Karpas-422 (cell line): ENCODE measurements at regions not wholly inside any gene's neighbourhood (a gene's known extent, or its start where the extent isn't known, plus 50 kb on each side); places are given as distances from the start of the nearest gene placed in this dataset.

ENCODE experiments used
- DNase-seq: peaks from one replicate; pipeline ENCODE4 v3.0.0-alpha.2; 2015
- H2AFZ ChIP-seq: fragments of 200-600 bp; sonication (generic); 2 replicates; pipeline ENCODE4 v1.6.1; 2014; ENCODE audit warnings: antibody characterized with exemption, low read length, mixed read lengths
- H3K27ac ChIP-seq: fragments of 200-600 bp; sonication (generic); 2 replicates; pipeline ENCODE4 v1.5.1; 2014; ENCODE audit warnings: mild to moderate bottlenecking, low read length, moderate library complexity
- H3K27me3 ChIP-seq: fragments of 200-600 bp; sonication (generic); 2 replicates; pipeline ENCODE4 v1.6.1; 2014; ENCODE audit warnings: low read length, mixed read lengths
- H3K36me3 ChIP-seq: fragments of 200-600 bp; sonication (generic); 2 replicates; pipeline ENCODE4 v1.6.1; 2014; ENCODE audit warnings: low read length, mixed read lengths; ENCODE audit not compliant: insufficient read depth
- H3K4me1 ChIP-seq: fragments of 200-600 bp; sonication (generic); 2 replicates; pipeline ENCODE4 v1.6.1; 2014; ENCODE audit warnings: mild to moderate bottlenecking, low read length, mixed read lengths
- H3K4me2 ChIP-seq: fragments of 200-600 bp; sonication (generic); 2 replicates; pipeline ENCODE4 v1.6.1; 2014; ENCODE audit warnings: low read length, low read depth, mild to moderate bottlenecking; ENCODE audit not compliant: poor library complexity, severe bottlenecking
- H3K4me3 ChIP-seq: fragments of 200-600 bp; sonication (generic); 2 replicates; pipeline ENCODE4 v1.5.1; 2014; ENCODE audit warnings: mild to moderate bottlenecking, antibody characterized with exemption, low read length, mixed read lengths
- H3K79me2 ChIP-seq: fragments of 200-600 bp; sonication (generic); 2 replicates; pipeline ENCODE4 v1.6.1; 2014; ENCODE audit warnings: mild to moderate bottlenecking, low read length, mixed read lengths
- H3K9ac ChIP-seq: fragments of 200-600 bp; sonication (generic); 2 replicates; pipeline ENCODE4 v1.6.0; 2014; ENCODE audit warnings: low read length
- H3K9me2 ChIP-seq: fragments of 200-600 bp; sonication (generic), shearing (Covaris generic); replicated peaks from 2 replicates; pipeline ENCODE4 v1.6.0; 2014; ENCODE audit warnings: mild to moderate bottlenecking, low read length, moderate library complexity; ENCODE audit not compliant: insufficient read depth
- H3K9me3 ChIP-seq: fragments of 300-700, 200-600 bp; sonication (generic); 2 replicates; pipeline ENCODE4 v1.6.1; 2014; ENCODE audit warnings: low read length, mixed read lengths
- H4K20me1 ChIP-seq: fragments of 200-600 bp; sonication (generic); 2 replicates; pipeline ENCODE4 v1.6.1; 2014; ENCODE audit warnings: mild to moderate bottlenecking, antibody characterized with exemption, low read length, low read depth; ENCODE audit not compliant: insufficient read depth

DNA sequence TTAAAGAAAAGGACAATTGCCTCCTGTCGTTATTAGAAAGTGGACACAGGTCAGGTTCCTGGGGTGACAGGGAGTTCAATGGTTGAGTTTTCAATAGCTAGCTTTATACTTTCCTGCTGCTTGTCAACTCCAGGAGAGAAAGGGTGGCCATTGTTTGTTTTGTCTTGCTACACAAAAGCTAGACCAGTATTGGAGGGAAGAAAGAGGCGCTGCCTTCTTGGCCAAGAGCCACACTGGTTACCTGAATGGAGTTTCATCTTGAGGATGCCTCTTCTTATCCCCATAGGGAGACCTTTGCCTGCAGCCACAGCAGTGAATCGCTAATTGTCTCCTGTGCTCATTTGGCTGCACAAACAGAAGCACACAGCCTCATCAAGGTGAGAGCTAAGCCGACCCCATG lies 279.4 kb upstream of the GRIA1 start:
- Histone ChIP-seq H3K79me2 (no peaks in the 10 kb centered on the region), H3K4me2 (no peak overlapping the region), H3K4me1 (no peaks in the 10 kb centered on the region), H3K9me3 (no peaks in the 10 kb centered on the region), H3K9me2 (no peaks in the 10 kb centered on the region; the same call in 1 of the 2 replicates), H4K20me1 (no peaks in the 10 kb centered on the region), H3K36me3 (no peaks in the 10 kb centered on the region), H3K27ac (no peak overlapping the region), H3K9ac (no peak overlapping the region), H3K27me3 (no peaks in the 10 kb centered on the region), H3K4me3 (no peak overlapping the region), H2AFZ (no peak overlapping the region)
- no peak for DNase-seq

DNA sequence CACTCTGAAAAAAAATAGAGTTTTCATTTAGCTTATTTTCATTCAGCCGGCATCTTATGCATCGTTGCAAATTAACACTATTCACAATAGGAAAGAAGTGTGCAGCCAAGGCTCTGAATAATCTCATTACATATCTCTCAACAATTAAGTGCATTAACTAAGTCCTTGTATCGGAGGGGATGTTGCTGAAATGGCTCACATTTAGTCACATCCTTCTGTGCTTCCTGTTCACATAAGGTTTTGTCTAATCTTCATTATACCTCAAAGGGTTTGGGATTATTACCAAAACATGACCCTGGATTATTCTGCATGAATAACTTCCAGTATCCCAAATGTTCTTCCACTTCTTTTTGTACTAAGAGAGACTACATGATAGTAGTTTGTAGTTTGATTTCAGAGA lies 278.0 kb upstream of the GRIA1 start:
- no peak overlapping the region for H3K27ac ChIP-seq

DNA sequence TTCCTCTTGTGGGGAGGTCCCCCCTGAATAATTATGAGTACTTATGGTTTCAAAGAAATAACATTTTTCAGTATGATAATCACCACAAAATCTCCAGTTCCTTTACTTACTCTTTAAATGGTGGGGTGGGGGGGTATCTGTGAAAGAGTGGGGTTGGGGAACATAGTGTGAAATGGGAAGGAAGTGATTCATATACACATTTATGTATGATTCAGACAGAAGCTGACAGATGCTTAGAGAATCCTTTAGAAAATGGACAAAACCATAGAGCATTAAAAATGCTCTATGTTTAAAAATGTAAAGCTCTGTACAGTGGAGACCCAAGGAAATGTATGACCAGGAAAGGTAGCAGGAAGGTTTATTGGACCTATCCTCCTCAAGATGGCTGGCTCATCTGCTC lies 267.5 kb upstream of the GRIA1 start:
- Histone ChIP-seq H3K9me3 (no peaks in the 10 kb centered on the region), H3K27me3 (no peaks in the 10 kb centered on the region), H3K36me3 (no peaks in the 10 kb centered on the region), H3K4me1 (no peaks in the 10 kb centered on the region), H3K79me2 (no peaks in the 10 kb centered on the region), H2AFZ (no peak overlapping the region), H3K4me2 (no peak overlapping the region), H3K4me3 (no peak overlapping the region), H3K27ac (no peak overlapping the region), H3K9ac (no peak overlapping the region), H4K20me1 (no peaks in the 10 kb centered on the region), H3K9me2 (no peaks in the 10 kb centered on the region)
- DNase-seq: no peak

More for the DNA sequence above, 278.0 kb upstream of the GRIA1 start:
- Histone ChIP-seq H3K36me3 (no peaks in the 10 kb centered on the region), H3K79me2 (no peaks in the 10 kb centered on the region), H3K9ac (no peak overlapping the region), H3K4me2 (no peak overlapping the region), H2AFZ (no peak overlapping the region), H3K4me1 (no peaks in the 10 kb centered on the region), H3K27me3 (no peaks in the 10 kb centered on the region), H3K9me3 (no peaks in the 10 kb centered on the region), H4K20me1 (no peaks in the 10 kb centered on the region), H3K4me3 (no peak overlapping the region), H3K9me2 (no peaks in the 10 kb centered on the region; the same call in 1 of the 2 replicates)
- no peak for DNase-seq

DNA sequence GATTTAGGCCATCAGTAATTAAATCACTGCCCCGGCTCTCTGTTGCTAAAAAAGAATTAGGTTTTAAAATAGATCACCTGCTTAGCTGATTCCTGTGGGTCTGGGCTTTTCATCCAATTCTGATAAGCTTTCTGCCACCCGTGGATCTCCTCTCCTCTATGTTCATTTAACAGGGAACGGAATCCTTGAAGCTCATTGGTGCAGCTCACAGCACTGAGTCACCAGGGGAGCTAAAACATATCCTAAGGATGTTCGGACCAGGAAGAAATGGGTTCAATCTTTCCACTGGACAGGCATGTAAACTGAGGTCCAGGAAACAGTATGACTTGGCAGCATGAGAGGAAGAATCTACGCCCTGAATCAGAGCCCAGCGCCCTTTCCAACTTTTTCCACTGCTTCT lies 267.1 kb upstream of the GRIA1 start:
- Histone ChIP-seq H3K9me3 (no peaks in the 10 kb centered on the region), H3K27me3 (no peaks in the 10 kb centered on the region), H2AFZ (no peak overlapping the region), H3K9me2 (no peaks in the 10 kb centered on the region), H3K9ac (no peak overlapping the region), H4K20me1 (no peaks in the 10 kb centered on the region), H3K4me2 (no peak overlapping the region), H3K4me1 (no peaks in the 10 kb centered on the region), H3K4me3 (no peak overlapping the region), H3K36me3 (no peaks in the 10 kb centered on the region), H3K27ac (no peak overlapping the region), H3K79me2 (no peaks in the 10 kb centered on the region)
- DNase-seq: no peak

DNA sequence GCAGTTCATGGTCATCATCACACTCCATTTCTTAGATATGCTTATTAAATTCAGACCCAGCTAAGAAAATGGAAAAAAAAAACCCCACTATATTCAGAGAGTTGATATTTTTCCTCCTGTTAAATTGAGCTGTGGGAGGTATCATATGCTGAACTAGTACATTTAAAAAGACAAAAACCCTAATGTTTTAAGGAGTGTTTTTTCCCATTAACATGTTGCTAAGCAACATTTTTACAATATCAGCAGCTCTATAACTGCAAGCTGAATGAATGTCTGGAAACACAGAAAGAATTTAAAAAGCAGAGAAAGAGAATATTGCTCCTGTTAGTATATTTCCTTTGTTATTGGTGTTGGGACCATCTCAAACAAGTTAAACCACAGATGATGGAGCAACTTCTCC lies 265.8 kb upstream of the GRIA1 start:
- H3K4me3 ChIP-seq: no peak overlapping the region
- no peak overlapping the region for H3K27ac ChIP-seq
- H3K79me2 ChIP-seq: no peaks in the 10 kb centered on the region
- no peak overlapping the region for H3K4me2 ChIP-seq
- H3K27me3 ChIP-seq: no peaks in the 10 kb centered on the region
- H3K4me1 ChIP-seq: no peaks in the 10 kb centered on the region
- H2AFZ ChIP-seq: no peak overlapping the region
- no peaks in the 10 kb centered on the region for H4K20me1 ChIP-seq
- no peaks in the 10 kb centered on the region for H3K36me3 ChIP-seq
- no peaks in the 10 kb centered on the region for H3K9me2 ChIP-seq
- DNase-seq: no peak
- H3K9ac ChIP-seq: no peak overlapping the region
- H3K9me3 ChIP-seq: no peaks in the 10 kb centered on the region

DNA sequence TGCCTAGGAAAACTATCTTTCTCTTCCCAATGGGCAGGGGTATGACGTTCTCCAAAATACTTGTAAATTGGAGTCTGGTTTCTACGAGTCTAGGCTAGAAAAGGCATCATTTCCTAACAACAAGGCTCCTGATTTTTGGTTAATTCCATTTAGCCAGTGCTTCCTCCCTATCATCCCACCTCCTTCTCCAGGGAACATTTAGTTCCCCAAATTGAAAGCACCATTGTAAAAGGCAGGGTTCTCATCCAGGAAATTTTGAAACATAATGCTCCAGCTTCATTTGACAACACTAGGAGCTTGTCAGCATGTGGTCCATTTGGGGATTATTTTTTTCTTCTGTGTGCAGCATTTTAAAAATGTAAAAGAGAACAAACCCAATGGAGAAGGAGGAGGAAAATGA lies 256.5 kb upstream of the GRIA1 start:
- H3K9me2 ChIP-seq: no peaks in the 10 kb centered on the region
- no peaks in the 10 kb centered on the region for H3K79me2 ChIP-seq
- H3K4me2 ChIP-seq: no peak overlapping the region
- H3K27ac ChIP-seq: no peak overlapping the region
- no peaks in the 10 kb centered on the region for H3K36me3 ChIP-seq
- H3K9ac ChIP-seq: no peak overlapping the region
- H3K4me3 ChIP-seq: no peak overlapping the region
- no peak overlapping the region for H2AFZ ChIP-seq
- DNase-seq: no peak
- H3K4me1 ChIP-seq: no peaks in the 10 kb centered on the region
- no peaks in the 10 kb centered on the region for H4K20me1 ChIP-seq
- H3K9me3 ChIP-seq: no peaks in the 10 kb centered on the region
- H3K27me3 ChIP-seq: no peaks in the 10 kb centered on the region

DNA sequence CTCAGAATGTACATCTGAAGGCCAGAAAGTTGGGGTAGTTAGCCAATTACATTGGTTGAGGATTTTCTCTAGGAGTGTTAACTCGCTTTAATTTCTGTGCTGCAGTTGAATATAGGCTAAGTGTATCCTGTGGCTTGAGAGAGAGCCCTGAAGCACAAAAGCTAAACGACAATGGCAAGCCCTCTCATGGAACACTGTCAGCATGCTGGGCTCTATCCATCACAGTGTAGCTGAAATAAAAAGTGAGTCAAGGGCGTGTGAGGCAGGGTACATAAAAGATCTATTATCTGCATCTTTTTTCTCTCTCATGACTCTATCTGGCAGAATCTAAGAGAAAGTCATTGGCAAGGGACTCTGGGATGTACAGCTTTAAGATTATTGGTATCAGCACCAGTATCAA lies 254.2 kb upstream of the GRIA1 start:
- DNase-seq: no peak
- Histone ChIP-seq H2AFZ (no peak overlapping the region), H3K4me3 (no peak overlapping the region), H4K20me1 (no peaks in the 10 kb centered on the region), H3K9ac (no peak overlapping the region), H3K4me2 (no peak overlapping the region), H3K27ac (no peak overlapping the region), H3K36me3 (no peaks in the 10 kb centered on the region), H3K9me2 (no peaks in the 10 kb centered on the region; the same call in 1 of the 2 replicates), H3K27me3 (no peaks in the 10 kb centered on the region), H3K9me3 (no peaks in the 10 kb centered on the region), H3K79me2 (no peaks in the 10 kb centered on the region), H3K4me1 (no peaks in the 10 kb centered on the region)

DNA sequence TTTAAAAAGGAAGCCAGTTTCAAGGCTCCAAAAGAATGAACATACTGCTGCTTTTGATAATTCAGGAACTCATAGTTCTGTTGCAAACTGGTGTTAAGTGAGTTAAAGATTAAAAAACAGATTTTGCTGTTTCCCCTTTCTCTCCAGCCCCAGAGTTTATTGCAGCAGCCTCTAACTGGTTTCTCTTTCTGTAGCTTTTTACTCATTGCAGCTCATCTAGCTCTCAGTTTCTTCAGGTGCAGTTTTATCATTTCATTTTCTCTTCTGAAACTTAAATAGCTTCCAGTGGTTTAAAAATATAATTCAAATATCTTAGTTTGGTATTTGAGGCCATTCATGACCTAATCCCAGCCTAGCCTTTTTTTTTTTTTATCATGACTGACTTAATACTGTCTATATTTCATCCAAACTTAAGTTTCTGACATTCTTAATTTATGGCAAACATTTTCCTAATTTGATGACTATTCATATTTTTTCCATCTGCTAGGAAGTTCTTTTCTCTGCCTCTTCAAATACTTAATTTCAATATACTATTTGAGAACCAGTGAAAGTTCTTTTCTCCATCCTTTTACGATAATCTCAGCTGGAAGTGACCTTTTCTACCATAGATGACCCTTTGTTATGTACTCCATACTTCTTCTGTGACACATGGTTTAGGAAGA lies 252.7 kb upstream of the GRIA1 start:
- Histone ChIP-seq H3K9ac (no peak overlapping the region), H3K27me3 (no peaks in the 10 kb centered on the region), H3K4me1 (no peaks in the 10 kb centered on the region), H3K9me2 (no peaks in the 10 kb centered on the region; the same call in 1 of the 2 replicates), H3K27ac (no peak overlapping the region), H4K20me1 (no peaks in the 10 kb centered on the region), H3K9me3 (no peaks in the 10 kb centered on the region), H3K4me3 (no peak overlapping the region), H3K79me2 (no peaks in the 10 kb centered on the region), H3K4me2 (no peak overlapping the region), H2AFZ (no peak overlapping the region), H3K36me3 (no peaks in the 10 kb centered on the region)
- no peak for DNase-seq
